ENCODE measurements at regions not wholly inside any gene's neighbourhood (a gene's known extent, or its start where the extent isn't known, plus 50 kb on each side); places are given as distances from the start of the nearest gene placed in this dataset.
A peak's percentile ranks its signal among the peaks of the same experiment; 100 is the strongest.

GRCh38 chr13:61021838-61022237 is 393.8 kb downstream of the PCDH20 start:
- no peak for DNase-seq

GRCh38 chr13:61013796-61014195 is 401.9 kb downstream of the PCDH20 start:
- DNase-seq: no peak

- no peak for DNase-seq
Observed at GRCh38 chr13:61010358-61010757, 405.3 kb downstream of the PCDH20 start.

GRCh38 chr13:61002686-61003085 is 413.0 kb downstream of the PCDH20 start:
- DNase-seq: no peak

GRCh38 chr13:60990032-60990733 is 425.5 kb downstream of the PCDH20 start:
- DNase-seq: peak; percentile 9

- no peak for DNase-seq
Observed at GRCh38 chr13:60986301-60986700, 429.3 kb downstream of the PCDH20 start.

GRCh38 chr13:60981407-60981806 is 434.2 kb downstream of the PCDH20 start:
- no peak for DNase-seq

GRCh38 chr13:60976367-60976766 is 439.3 kb downstream of the PCDH20 start:
- no peak for DNase-seq

GRCh38 chr13:60974296-60974695 is 441.4 kb downstream of the PCDH20 start:
- DNase-seq: no peak

GRCh38 chr13:60973529-60973928 is 442.1 kb downstream of the PCDH20 start:
- DNase-seq: no peak

GRCh38 chr13:60970736-60971135 is 444.9 kb downstream of the PCDH20 start:
- no peak for DNase-seq

GRCh38 chr13:60969656-60970055 is 446.0 kb downstream of the PCDH20 start:
- no peak for DNase-seq

GRCh38 chr13:60959427-60959826 is 456.2 kb downstream of the PCDH20 start:
- no peak for DNase-seq

GRCh38 chr13:60957816-60958215 is 457.8 kb downstream of the PCDH20 start:
- DNase-seq: peak; percentile 1

GRCh38 chr13:60945396-60945795 is 470.3 kb downstream of the PCDH20 start:
- DNase-seq: no peak

- no peak for DNase-seq
Observed at GRCh38 chr13:60944863-60945262, 470.8 kb downstream of the PCDH20 start.

GRCh38 chr13:60944016-60944415 is 471.6 kb downstream of the PCDH20 start:
- DNase-seq: no peak

- DNase-seq: no peak
Observed at GRCh38 chr13:60936281-60936680, 479.4 kb downstream of the PCDH20 start.

GRCh38 chr13:60933638-60934037 is 482.0 kb downstream of the PCDH20 start:
- DNase-seq: peak; percentile 36

GRCh38 chr13:60931858-60932546 is 483.6 kb downstream of the PCDH20 start:
- no peak for DNase-seq

GRCh38 chr13:60925686-60926085 is 490.0 kb downstream of the PCDH20 start:
- DNase-seq: no peak

GRCh38 chr13:60924856-60925255 is 490.8 kb downstream of the PCDH20 start:
- no peak for DNase-seq

GRCh38 chr13:60922576-60923231 is 492.9 kb downstream of the PCDH20 start:
- DNase-seq: no peak

- no peak for DNase-seq
Observed at GRCh38 chr13:60893801-60894200, 496.8 kb downstream of the TDRD3 start.

Data from hematopoietic multipotent progenitor cell treated with erythropoietin and hydrocortisone succinate and interleukin-3 and kit ligand, for 4 days (in vitro differentiated cells).